ENCODE measurements at regions not wholly inside any gene's neighbourhood (a gene's known extent, or its start where the extent isn't known, plus 50 kb on each side); places are given as distances from the start of the nearest gene placed in this dataset.

DNA sequence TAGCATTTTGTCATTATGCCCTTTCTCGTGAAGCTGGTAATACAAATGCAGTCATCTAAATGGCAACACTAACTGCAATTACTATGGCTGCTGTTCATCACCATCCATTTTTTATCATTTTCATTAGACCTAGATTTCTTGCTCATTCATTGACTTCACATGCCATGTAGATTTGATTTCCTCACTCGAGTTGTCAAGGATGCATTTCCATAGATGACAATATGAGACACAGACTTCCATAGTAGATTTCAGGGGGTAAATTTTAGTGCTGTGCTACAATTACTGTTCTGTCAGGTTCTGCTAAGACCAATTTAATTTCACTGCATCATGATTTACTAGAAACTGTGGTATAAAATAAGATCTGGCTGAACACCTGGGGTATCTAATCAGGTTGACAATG, 589.2 kb downstream of the SEMA5A start:
- Histone ChIP-seq H3K9me2 (ENCODE audit: low read depth, low read length) (no peaks in the 10 kb centered on the region), H3K9me3 (ENCODE audit: low read length) (no peaks in the 10 kb centered on the region), H3F3A (ENCODE audit: insufficient read depth, low read length) (no peaks in the 10 kb centered on the region), H3K4me2 (ENCODE audit: low read length) (no peak overlapping the region), H3K79me2 (ENCODE audit: insufficient read depth, low read length) (no peaks in the 10 kb centered on the region), H3K27ac (ENCODE audit: low read depth, low read length, poor library complexity, severe bottlenecking) (no peak overlapping the region), H3K36me3 (ENCODE audit: insufficient read depth, low read length) (no peaks in the 10 kb centered on the region), H2AFZ (ENCODE audit: low read length) (no peak overlapping the region), H3K4me3 (ENCODE audit: low read depth, low read length, poor library complexity, severe bottlenecking) (no peak overlapping the region), H3K9ac (ENCODE audit: low read length) (no peak overlapping the region), H3K27me3 (ENCODE audit: insufficient read depth, low read length) (no peaks in the 10 kb centered on the region), H3K4me1 (ENCODE audit: insufficient read depth, low read length, severe bottlenecking) (no peaks in the 10 kb centered on the region), H4K20me1 (ENCODE audit: insufficient read depth, low read length) (no peaks in the 10 kb centered on the region)
- no peak for TF ChIP-seq EZH2 (IDR thresholded peaks at IDR 0.05; ENCODE audit: borderline replicate concordance, low read length)
- TF ChIP-seq, protein P1, sequence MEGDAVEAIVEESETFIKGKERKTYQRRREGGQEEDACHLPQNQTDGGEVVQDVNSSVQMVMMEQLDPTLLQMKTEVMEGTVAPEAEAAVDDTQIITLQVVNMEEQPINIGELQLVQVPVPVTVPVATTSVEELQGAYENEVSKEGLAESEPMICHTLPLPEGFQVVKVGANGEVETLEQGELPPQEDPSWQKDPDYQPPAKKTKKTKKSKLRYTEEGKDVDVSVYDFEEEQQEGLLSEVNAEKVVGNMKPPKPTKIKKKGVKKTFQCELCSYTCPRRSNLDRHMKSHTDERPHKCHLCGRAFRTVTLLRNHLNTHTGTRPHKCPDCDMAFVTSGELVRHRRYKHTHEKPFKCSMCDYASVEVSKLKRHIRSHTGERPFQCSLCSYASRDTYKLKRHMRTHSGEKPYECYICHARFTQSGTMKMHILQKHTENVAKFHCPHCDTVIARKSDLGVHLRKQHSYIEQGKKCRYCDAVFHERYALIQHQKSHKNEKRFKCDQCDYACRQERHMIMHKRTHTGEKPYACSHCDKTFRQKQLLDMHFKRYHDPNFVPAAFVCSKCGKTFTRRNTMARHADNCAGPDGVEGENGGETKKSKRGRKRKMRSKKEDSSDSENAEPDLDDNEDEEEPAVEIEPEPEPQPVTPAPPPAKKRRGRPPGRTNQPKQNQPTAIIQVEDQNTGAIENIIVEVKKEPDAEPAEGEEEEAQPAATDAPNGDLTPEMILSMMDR (IDR thresholded peaks at IDR 0.05; ENCODE audit: low read length) = no peak

DNA sequence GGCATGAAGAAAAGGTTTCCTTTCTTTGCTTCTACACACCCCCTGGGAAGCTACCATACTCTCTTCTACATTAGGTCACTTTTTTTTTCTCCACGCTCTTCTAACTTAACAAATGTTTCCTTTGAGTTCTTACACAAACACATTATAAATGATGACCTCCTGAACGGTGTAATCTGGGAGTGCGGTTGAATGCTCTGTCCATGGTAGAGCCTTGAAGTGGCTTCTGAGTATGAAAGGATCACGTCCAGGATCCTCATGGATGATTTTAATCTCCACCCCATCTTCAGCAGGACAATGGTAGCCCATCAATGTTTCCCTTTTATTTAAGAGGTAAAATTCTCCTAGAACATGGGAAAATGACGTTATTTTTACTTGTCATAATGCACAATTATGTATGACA, 587.3 kb downstream of the SEMA5A start:
- H3K9ac ChIP-seq (ENCODE audit: low read length) = no peak overlapping the region
- no peaks in the 10 kb centered on the region for H3K9me2 ChIP-seq (ENCODE audit: low read depth, low read length)
- H3K9me3 ChIP-seq (ENCODE audit: low read length) = no peaks in the 10 kb centered on the region
- H3K36me3 ChIP-seq (ENCODE audit: insufficient read depth, low read length) = no peaks in the 10 kb centered on the region
- no peak overlapping the region for H2AFZ ChIP-seq (ENCODE audit: low read length)
- no peaks in the 10 kb centered on the region for H4K20me1 ChIP-seq (ENCODE audit: insufficient read depth, low read length)
- H3K27ac ChIP-seq (ENCODE audit: low read depth, low read length, poor library complexity, severe bottlenecking) = no peak overlapping the region
- H3K79me2 ChIP-seq (ENCODE audit: insufficient read depth, low read length) = no peaks in the 10 kb centered on the region
- no peak overlapping the region for H3K4me2 ChIP-seq (ENCODE audit: low read length)
- H3K4me3 ChIP-seq (ENCODE audit: low read depth, low read length, poor library complexity, severe bottlenecking) = no peak overlapping the region
- no peaks in the 10 kb centered on the region for H3F3A ChIP-seq (ENCODE audit: insufficient read depth, low read length)
- H3K4me1 ChIP-seq (ENCODE audit: insufficient read depth, low read length, severe bottlenecking) = no peaks in the 10 kb centered on the region
- TF ChIP-seq, protein P1 (IDR thresholded peaks at IDR 0.05; ENCODE audit: low read length) = no peak
- TF ChIP-seq EZH2 (IDR thresholded peaks at IDR 0.05; ENCODE audit: borderline replicate concordance, low read length) = no peak
- no peaks in the 10 kb centered on the region for H3K27me3 ChIP-seq (ENCODE audit: insufficient read depth, low read length)

DNA sequence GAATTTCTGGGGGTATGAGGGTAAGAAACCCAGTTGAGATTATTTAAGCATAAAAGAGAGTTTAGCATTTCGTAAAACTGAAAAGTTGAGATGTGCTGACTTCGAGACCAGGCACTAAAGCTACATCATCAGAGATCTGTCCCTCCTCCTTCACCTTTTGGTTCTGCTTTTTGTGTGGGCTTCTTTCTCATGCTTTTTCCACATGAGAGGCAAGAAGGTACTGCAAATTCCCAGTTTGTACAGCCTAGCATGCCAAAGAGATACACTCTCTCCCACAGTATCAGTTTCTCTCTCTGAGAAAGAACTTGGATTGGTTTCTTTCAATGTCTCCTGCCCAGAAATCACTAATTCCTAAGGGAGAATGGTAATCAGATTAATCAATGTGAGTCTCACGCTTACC, 584.7 kb downstream of the SEMA5A start:
- no peak overlapping the region for H3K27ac ChIP-seq (ENCODE audit: low read depth, low read length, poor library complexity, severe bottlenecking)
- H3K9me2 ChIP-seq (ENCODE audit: low read depth, low read length) = no peaks in the 10 kb centered on the region
- no peaks in the 10 kb centered on the region for H3F3A ChIP-seq (ENCODE audit: insufficient read depth, low read length)
- H3K4me1 ChIP-seq (ENCODE audit: insufficient read depth, low read length, severe bottlenecking) = no peaks in the 10 kb centered on the region
- no peak overlapping the region for H2AFZ ChIP-seq (ENCODE audit: low read length)
- H3K36me3 ChIP-seq (ENCODE audit: insufficient read depth, low read length) = no peaks in the 10 kb centered on the region
- H3K4me3 ChIP-seq (ENCODE audit: low read depth, low read length, poor library complexity, severe bottlenecking) = no peak overlapping the region
- H4K20me1 ChIP-seq (ENCODE audit: insufficient read depth, low read length) = no peaks in the 10 kb centered on the region
- no peak overlapping the region for H3K4me2 ChIP-seq (ENCODE audit: low read length)
- H3K27me3 ChIP-seq (ENCODE audit: insufficient read depth, low read length) = no peaks in the 10 kb centered on the region
- TF ChIP-seq, protein P1 (IDR thresholded peaks at IDR 0.05; ENCODE audit: low read length) = no peak
- no peak for TF ChIP-seq EZH2 (IDR thresholded peaks at IDR 0.05; ENCODE audit: borderline replicate concordance, low read length)
- H3K9me3 ChIP-seq (ENCODE audit: low read length) = no peaks in the 10 kb centered on the region
- H3K9ac ChIP-seq (ENCODE audit: low read length) = no peak overlapping the region
- no peaks in the 10 kb centered on the region for H3K79me2 ChIP-seq (ENCODE audit: insufficient read depth, low read length)

Data from OCI-LY1 (cell line).